Neural progenitor cell (in vitro differentiated cells): ENCODE measurements at regions not wholly inside any gene's neighbourhood (a gene's known extent, or its start where the extent isn't known, plus 50 kb on each side); places are given as distances from the start of the nearest gene placed in this dataset.

Experiments
- DNase-seq: peaks from one replicate; pipeline ENCODE4 v3.0.0-alpha.2; 2016; ENCODE audit warnings: low spot score
- H2AFZ ChIP-seq: fragments of 200-600 bp; sonication (generic); replicated peaks from 2 replicates; pipeline ENCODE4 v1.6.1; 2016; ENCODE audit warnings: antibody characterized with exemption
- H3F3A ChIP-seq: fragments of 200-600 bp; sonication (generic); 2 replicates; pipeline ENCODE4 v1.6.1; 2016; ENCODE audit warnings: antibody characterized with exemption, low read depth
- H3K27ac ChIP-seq: fragments of 200-600 bp; sonication (generic); 2 replicates; pipeline ENCODE4 v1.5.1; 2016; ENCODE audit warnings: mild to moderate bottlenecking
- H3K27me3 ChIP-seq: fragments of 200-600 bp; sonication (generic); 2 replicates; pipeline ENCODE4 v1.6.1; 2016; ENCODE audit warnings: mild to moderate bottlenecking, moderate library complexity
- H3K36me3 ChIP-seq: fragments of 200-600 bp; sonication (generic); 2 replicates; pipeline ENCODE4 v1.5.1; 2016
- H3K4me1 ChIP-seq: fragments of 200-600 bp; sonication (generic); 2 replicates; pipeline ENCODE4 v1.6.1; 2016; ENCODE audit warnings: mixed run types
- H3K4me2 ChIP-seq: fragments of 200-600 bp; sonication (generic); 2 replicates; pipeline ENCODE4 v1.6.1; 2016
- H3K4me3 ChIP-seq: fragments of 200-600 bp; sonication (generic); 2 replicates; pipeline ENCODE4 v1.5.1; 2016
- H3K79me2 ChIP-seq: fragments of 200-600 bp; sonication (generic); 2 replicates; pipeline ENCODE4 v1.6.1; 2016; ENCODE audit warnings: low read depth
- H3K9ac ChIP-seq: fragments of 200-600 bp; sonication (generic); 2 replicates; pipeline ENCODE4 v1.6.1; 2016
- H3K9me3 ChIP-seq: fragments of 200-600 bp; sonication (generic); 2 replicates; pipeline ENCODE4 v1.5.1; 2016; ENCODE audit warnings: low read depth
- H4K20me1 ChIP-seq: fragments of 200-600 bp; sonication (generic); 2 replicates; pipeline ENCODE4 v1.6.1; 2016; ENCODE audit warnings: low read depth
- H3K27ac Mint-ChIP-seq: 3 replicates; pipeline ENCODE4 v1.8.0; 2021; ENCODE audit warnings: mixed read lengths
- H3K27me3 Mint-ChIP-seq: 2 replicates; pipeline ENCODE4 v1.8.0; 2022; ENCODE audit warnings: low read depth, mild to moderate bottlenecking, inconsistent platforms, moderate library complexity, mixed read lengths; ENCODE audit not compliant: insufficient read depth
- H3K36me3 Mint-ChIP-seq: 3 replicates; pipeline ENCODE4 v1.8.0; 2021; ENCODE audit warnings: mixed read lengths
- H3K4me1 Mint-ChIP-seq: 3 replicates; pipeline ENCODE4 v1.8.0; 2021; ENCODE audit warnings: mixed read lengths
- H3K4me3 Mint-ChIP-seq: 3 replicates; pipeline ENCODE4 v1.8.0; 2021; ENCODE audit warnings: mild to moderate bottlenecking, moderate library complexity, mixed read lengths
- H3K9me3 Mint-ChIP-seq: 3 replicates; pipeline ENCODE4 v1.8.0; 2020; ENCODE audit warnings: mixed read lengths
- EZH2 ChIP-seq: fragments of 200-600 bp; sonication (generic); IDR thresholded peaks from 2 replicates; pipeline ENCODE4 v1.6.1; 2017; ENCODE audit warnings: antibody characterized with exemption, mild to moderate bottlenecking, moderate library complexity
- EZH2phosphoT487 ChIP-seq: fragments of 200-600 bp; sonication (generic); IDR thresholded peaks from 2 replicates; pipeline ENCODE4 v1.6.1; 2017; ENCODE audit warnings: antibody characterized with exemption
- TF ChIP-seq, protein P1 (sequence below): fragments of 200-600 bp; sonication (generic); IDR thresholded peaks from 2 replicates; pipeline ENCODE4 v1.5.1; 2017; ENCODE audit warnings: antibody characterized with exemption, mild to moderate bottlenecking

DNA sequence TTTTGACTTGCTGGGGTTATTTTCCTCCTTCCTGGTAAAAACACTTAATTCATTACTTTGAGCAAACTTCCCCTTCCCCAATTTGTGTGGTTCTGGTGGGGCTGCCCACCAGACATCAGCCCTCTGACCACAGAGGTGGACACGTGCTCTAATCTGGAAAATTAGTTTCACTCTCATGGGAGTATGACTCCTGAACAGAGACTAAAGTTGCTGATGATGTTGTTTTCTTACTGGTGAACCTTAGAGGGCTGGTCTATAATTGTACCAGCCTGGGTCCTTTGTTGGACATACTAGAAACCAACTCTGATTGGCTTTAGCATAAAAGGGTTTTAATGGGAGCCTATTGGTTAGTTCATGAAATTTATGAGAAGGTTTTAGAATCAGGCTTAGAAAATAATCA is 54.1 kb upstream of the ACYP2 start:
- peaks cover 2% of the 10 kb centered on the region for H3K27me3 Mint-ChIP-seq
- peaks cover 12% of the 10 kb centered on the region for H3K9me3 Mint-ChIP-seq
- H3K27ac ChIP-seq = no peak overlapping the region
- H3K4me3 ChIP-seq = no peak overlapping the region
- H3K36me3 ChIP-seq = peaks cover 3% of the 10 kb centered on the region
- no peak overlapping the region for H3K9ac ChIP-seq
- no peaks in the 10 kb centered on the region for H3K79me2 ChIP-seq
- peaks cover 8% of the 10 kb centered on the region for H3K9me3 ChIP-seq
- H3F3A ChIP-seq = no peaks in the 10 kb centered on the region
- H3K4me1 ChIP-seq = no peaks in the 10 kb centered on the region
- peaks cover 9% of the 10 kb centered on the region for H3K36me3 Mint-ChIP-seq
- H3K27ac Mint-ChIP-seq = no peak overlapping the region
- H2AFZ ChIP-seq = no peak overlapping the region
- H3K27me3 ChIP-seq = no peaks in the 10 kb centered on the region
- no peak overlapping the region for H3K4me2 ChIP-seq
- H3K4me1 Mint-ChIP-seq = no peaks in the 10 kb centered on the region
- no peak overlapping the region for H3K4me3 Mint-ChIP-seq
- no peak for TF ChIP-seq EZH2
- TF ChIP-seq, protein P1, sequence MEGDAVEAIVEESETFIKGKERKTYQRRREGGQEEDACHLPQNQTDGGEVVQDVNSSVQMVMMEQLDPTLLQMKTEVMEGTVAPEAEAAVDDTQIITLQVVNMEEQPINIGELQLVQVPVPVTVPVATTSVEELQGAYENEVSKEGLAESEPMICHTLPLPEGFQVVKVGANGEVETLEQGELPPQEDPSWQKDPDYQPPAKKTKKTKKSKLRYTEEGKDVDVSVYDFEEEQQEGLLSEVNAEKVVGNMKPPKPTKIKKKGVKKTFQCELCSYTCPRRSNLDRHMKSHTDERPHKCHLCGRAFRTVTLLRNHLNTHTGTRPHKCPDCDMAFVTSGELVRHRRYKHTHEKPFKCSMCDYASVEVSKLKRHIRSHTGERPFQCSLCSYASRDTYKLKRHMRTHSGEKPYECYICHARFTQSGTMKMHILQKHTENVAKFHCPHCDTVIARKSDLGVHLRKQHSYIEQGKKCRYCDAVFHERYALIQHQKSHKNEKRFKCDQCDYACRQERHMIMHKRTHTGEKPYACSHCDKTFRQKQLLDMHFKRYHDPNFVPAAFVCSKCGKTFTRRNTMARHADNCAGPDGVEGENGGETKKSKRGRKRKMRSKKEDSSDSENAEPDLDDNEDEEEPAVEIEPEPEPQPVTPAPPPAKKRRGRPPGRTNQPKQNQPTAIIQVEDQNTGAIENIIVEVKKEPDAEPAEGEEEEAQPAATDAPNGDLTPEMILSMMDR = no peak
- TF ChIP-seq EZH2phosphoT487 = no peak
- H4K20me1 ChIP-seq = no peaks in the 10 kb centered on the region
- DNase-seq = no peak

DNA sequence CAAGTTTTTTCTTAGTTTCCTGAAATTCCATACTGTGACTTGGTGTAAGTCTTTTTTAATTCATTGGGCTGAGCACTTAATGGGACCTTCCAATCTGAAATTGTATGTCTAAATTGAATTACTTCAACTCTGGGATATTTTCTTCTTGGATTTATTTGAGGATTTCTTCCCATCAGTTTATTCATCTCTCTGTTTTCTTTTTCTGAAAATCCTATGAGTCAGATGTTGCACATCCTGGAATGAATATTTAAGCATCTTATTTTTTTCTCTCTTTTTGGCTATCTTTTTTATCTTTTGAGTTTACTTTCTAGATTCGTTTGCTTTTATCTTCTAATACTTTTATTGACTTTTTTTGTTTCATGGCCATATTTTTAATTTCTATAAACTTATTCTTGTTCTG is 55.4 kb upstream of the ACYP2 start:
- H3K27ac ChIP-seq = no peak overlapping the region
- H3K4me2 ChIP-seq = no peak overlapping the region
- Mint-ChIP-seq H3K36me3 (peaks cover 9% of the 10 kb centered on the region), H3K27me3 (peaks cover 2% of the 10 kb centered on the region), H3K4me3 (no peak overlapping the region), H3K4me1 (no peaks in the 10 kb centered on the region), H3K27ac (no peak overlapping the region), H3K9me3 (peaks cover 12% of the 10 kb centered on the region)
- H2AFZ ChIP-seq = no peak overlapping the region
- H3K36me3 ChIP-seq = peaks cover 3% of the 10 kb centered on the region
- no peaks in the 10 kb centered on the region for H3K79me2 ChIP-seq
- no peak overlapping the region for H3K4me3 ChIP-seq
- H3K9ac ChIP-seq = no peak overlapping the region
- H4K20me1 ChIP-seq = no peaks in the 10 kb centered on the region
- H3F3A ChIP-seq = no peaks in the 10 kb centered on the region
- no peaks in the 10 kb centered on the region for H3K4me1 ChIP-seq
- H3K9me3 ChIP-seq = peaks cover 8% of the 10 kb centered on the region
- H3K27me3 ChIP-seq = no peaks in the 10 kb centered on the region
- no peak for DNase-seq
- TF ChIP-seq, protein P1 = no peak
- no peak for TF ChIP-seq EZH2phosphoT487
- TF ChIP-seq EZH2 = no peak

DNA sequence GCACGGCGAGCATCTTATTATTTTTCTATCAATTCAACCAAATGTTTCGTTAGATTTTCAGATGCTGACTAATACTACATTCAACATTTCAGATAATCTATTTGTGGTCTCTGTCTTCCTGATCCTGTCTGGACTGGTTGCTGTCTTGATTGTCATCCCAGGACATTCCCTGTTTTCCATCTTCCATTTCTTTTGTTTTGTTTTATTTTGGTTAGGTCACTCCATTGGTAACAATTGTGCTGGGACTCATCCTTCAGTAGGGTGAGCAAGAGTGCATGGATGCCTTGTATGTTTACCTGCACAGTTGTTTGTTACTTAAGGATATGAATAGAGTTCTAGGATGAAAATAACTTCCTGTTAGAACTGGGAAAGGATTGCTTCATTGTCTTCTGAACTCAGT is 55.9 kb upstream of the ACYP2 start:
- H3K27me3 ChIP-seq = no peaks in the 10 kb centered on the region
- no peak overlapping the region for H2AFZ ChIP-seq
- no peaks in the 10 kb centered on the region for H3K79me2 ChIP-seq
- Mint-ChIP-seq H3K27me3 (peaks cover 2% of the 10 kb centered on the region), H3K4me1 (no peaks in the 10 kb centered on the region), H3K27ac (no peak overlapping the region), H3K36me3 (peaks cover 9% of the 10 kb centered on the region), H3K4me3 (no peak overlapping the region), H3K9me3 (peaks cover 12% of the 10 kb centered on the region)
- TF ChIP-seq EZH2phosphoT487 = no peak
- H3K36me3 ChIP-seq = peaks cover 3% of the 10 kb centered on the region
- no peak for DNase-seq
- no peaks in the 10 kb centered on the region for H4K20me1 ChIP-seq
- H3K27ac ChIP-seq = no peak overlapping the region
- H3K9ac ChIP-seq = no peak overlapping the region
- no peak overlapping the region for H3K4me2 ChIP-seq
- no peaks in the 10 kb centered on the region for H3K4me1 ChIP-seq
- no peak overlapping the region for H3K4me3 ChIP-seq
- H3K9me3 ChIP-seq = peaks cover 8% of the 10 kb centered on the region
- no peaks in the 10 kb centered on the region for H3F3A ChIP-seq

DNA sequence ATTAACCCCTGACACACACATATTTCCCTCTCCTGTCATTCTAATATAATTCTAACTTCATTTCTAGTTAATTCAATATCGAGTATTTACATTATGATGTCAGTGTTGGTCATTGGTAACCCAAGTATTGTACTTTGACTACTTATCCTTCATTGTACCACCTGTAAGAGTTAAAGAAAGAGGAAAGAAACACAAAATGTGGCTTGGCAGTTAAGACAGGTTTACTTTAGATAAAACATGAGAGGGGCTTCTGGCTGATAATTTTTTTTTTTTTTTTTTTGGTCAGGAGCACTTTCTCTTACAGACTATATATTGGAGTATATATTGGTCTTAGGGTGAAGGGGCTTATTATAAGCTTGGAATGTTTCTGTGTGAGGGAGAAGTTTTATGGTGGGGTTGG is 57.0 kb upstream of the ACYP2 start:
- H3K9me3 Mint-ChIP-seq = peaks cover 12% of the 10 kb centered on the region
- no peak overlapping the region for H2AFZ ChIP-seq

More for the DNA sequence above, 57.0 kb upstream of the ACYP2 start:
- Mint-ChIP-seq H3K4me3 (no peak overlapping the region), H3K36me3 (peaks cover 9% of the 10 kb centered on the region), H3K27ac (no peak overlapping the region), H3K27me3 (no peaks in the 10 kb centered on the region), H3K4me1 (no peaks in the 10 kb centered on the region)
- no peaks in the 10 kb centered on the region for H3F3A ChIP-seq
- no peaks in the 10 kb centered on the region for H3K27me3 ChIP-seq
- TF ChIP-seq EZH2 (no peak), EZH2phosphoT487 (no peak)
- TF ChIP-seq, protein P1 = no peak
- H3K27ac ChIP-seq = no peak overlapping the region
- H3K79me2 ChIP-seq = no peaks in the 10 kb centered on the region
- peaks cover 3% of the 10 kb centered on the region for H3K36me3 ChIP-seq
- H3K4me2 ChIP-seq = no peak overlapping the region
- H4K20me1 ChIP-seq = no peaks in the 10 kb centered on the region
- no peak overlapping the region for H3K9ac ChIP-seq
- peaks cover 8% of the 10 kb centered on the region for H3K9me3 ChIP-seq
- H3K4me3 ChIP-seq = no peak overlapping the region
- DNase-seq = no peak
- H3K4me1 ChIP-seq = no peaks in the 10 kb centered on the region
